Fibroblast of the aortic adventitia (primary cell): ENCODE measurements at regions not wholly inside any gene's neighbourhood (a gene's known extent, or its start where the extent isn't known, plus 50 kb on each side); places are given as distances from the start of the nearest gene placed in this dataset.

Source experiments
- DNase-seq: peaks from one replicate; pipeline ENCODE4 v3.0.0-alpha.2; 2010; ENCODE audit warnings: low read depth
- H3K4me3 ChIP-seq: 2 replicates; pipeline ENCODE4 v1.5.1; 2011; ENCODE audit warnings: low read depth, mild to moderate bottlenecking, control low read depth, low read length, moderate library complexity
- CTCF ChIP-seq: IDR thresholded peaks from 2 replicates; pipeline ENCODE4 v1.5.1; 2011; ENCODE audit warnings: mild to moderate bottlenecking, low read length, control low read depth, inconsistent platforms; ENCODE audit not compliant: insufficient read depth

DNA sequence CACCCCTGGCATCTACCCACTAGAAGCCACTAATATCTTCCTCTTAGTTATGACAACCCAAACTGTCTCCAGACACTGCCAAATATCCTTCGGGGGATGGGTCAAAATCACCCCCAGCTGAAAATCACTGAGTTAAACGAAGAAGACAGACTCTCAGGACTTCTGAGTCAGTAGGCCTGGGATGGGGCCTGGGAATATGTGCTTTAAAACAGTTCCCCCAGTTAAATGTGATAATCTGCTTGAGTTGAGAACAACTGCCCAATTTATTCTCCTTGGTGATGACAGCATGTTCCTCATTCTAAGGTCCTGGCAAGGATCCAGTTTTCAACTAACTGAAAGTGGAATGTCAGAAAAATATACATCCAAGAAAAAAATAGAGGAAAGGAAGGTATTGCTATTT lies 52.4 kb downstream of the CBLL2 start:
- DNase-seq: peak; percentile 52
- no peak for TF ChIP-seq CTCF
- no peak overlapping the region for H3K4me3 ChIP-seq

DNA sequence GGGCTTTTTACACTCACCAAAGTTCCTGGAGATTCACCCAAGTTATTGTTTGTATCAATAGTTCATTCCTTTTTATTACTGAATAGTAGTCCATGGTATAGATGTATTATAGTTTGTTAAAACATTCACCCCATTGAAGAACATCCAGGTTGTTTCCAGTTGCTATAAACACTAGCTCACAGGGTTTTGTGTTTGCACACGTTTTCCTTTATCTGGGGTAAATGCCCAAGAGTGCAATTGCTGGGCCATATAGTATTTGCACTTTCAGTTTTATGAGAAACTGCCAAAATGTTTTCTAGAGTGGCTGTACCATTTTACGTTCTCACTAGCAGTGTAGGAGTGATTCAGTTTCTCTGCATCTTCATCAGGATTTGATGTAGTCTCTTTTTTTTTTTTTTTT lies 57.1 kb downstream of the CBLL2 start:
- H3K4me3 ChIP-seq: no peak overlapping the region
- no peak for DNase-seq
- no peak for TF ChIP-seq CTCF

DNA sequence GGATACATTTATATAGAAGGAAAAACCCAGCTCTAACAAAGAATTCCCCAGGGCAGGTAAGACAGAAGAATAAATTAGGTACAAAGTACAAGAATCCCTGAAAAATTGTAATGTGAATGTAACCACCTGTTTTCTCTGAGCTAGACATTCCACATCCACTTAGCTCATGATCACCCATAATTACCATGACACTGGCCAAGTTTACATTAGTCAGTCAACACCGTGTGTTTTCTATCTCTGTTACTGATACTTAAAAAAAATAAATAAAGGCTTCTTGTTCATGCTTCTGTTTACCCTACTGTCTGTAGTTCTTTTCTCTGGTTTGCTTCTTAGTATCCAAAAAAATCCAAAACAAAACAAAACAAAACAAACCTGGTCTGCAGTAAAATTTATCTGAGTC lies 66.0 kb downstream of the CBLL2 start:
- DNase-seq: peak; percentile 12
- H3K4me3 ChIP-seq: no peak overlapping the region
- no peak for TF ChIP-seq CTCF

DNA sequence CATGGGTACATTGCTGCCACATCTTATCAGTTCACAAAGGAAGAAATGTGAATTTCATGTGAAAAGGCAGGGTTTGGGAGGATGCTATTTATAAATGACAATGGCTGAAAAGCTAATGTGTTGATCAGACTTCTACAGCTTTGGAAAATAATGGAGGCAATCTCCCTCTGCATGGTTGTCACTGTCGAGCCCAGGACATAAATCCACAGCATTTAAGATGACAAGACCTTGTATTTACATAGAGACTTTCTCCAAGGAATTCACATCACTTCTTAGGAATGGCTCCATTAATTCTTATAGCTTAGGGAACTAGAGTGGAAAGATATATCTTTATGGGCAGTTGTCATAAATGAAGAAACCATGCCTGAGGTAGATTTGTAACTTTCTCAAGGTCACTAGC lies 66.7 kb downstream of the CBLL2 start:
- no peak for TF ChIP-seq CTCF
- no peak overlapping the region for H3K4me3 ChIP-seq
- no peak for DNase-seq

DNA sequence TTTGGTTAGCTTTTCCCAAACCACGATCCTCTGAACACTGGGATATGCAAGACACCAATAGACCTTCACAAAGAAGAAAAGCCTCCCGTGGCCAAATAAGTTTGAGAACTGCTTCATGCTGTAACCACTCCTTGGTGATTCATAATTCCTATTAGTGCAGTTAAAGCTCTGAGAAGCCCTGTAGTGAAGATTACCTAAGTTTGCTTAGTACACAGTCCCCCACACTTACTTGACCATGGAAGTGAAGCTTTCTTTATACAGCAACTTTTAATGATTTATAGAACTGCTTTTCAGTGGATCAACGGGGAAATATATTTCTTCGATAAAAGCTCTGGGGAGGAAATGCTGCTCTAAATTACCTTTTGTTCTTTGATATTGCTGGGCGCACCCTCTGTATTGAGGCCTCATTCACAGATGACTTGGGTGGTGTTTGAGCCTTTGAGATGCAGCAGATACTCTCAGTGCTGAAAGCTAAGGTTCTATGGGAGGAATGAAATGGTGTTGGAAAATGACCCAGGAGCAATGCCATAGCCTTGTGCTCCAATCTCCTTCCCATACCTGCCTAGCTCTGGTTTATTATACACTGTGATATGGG lies 67.4 kb downstream of the CBLL2 start:
- DNase-seq: no peak
- TF ChIP-seq CTCF: no peak
- H3K4me3 ChIP-seq: no peak overlapping the region

- H3K4me3 ChIP-seq: no peak overlapping the region
- DNase-seq: no peak
- no peak for TF ChIP-seq CTCF
Measured at GRCh38 chrX:22343192-22343591, 70.5 kb downstream of the CBLL2 start.

GRCh38 chrX:22345884-22346283 lies 73.2 kb downstream of the CBLL2 start:
- DNase-seq: no peak
- no peak overlapping the region for H3K4me3 ChIP-seq
- no peak for TF ChIP-seq CTCF
